ENCODE measurements at regions not wholly inside any gene's neighbourhood (a gene's known extent, or its start where the extent isn't known, plus 50 kb on each side); places are given as distances from the start of the nearest gene placed in this dataset.

GRCh38 chr11:116331381-116331780 lies 441.4 kb downstream of the BUD13 start (continued):
- TF ChIP-seq ZBTB49 (CRISPR knock-in tag; IDR thresholded peaks at IDR 0.05; ENCODE audit: borderline replicate concordance) (no peak), ELF4 (CRISPR knock-in tag; IDR thresholded peaks at IDR 0.05; ENCODE audit: borderline replicate concordance) (no peak), ZBTB14 (CRISPR knock-in tag; IDR thresholded peaks at IDR 0.05) (no peak), MTA3 (CRISPR knock-in tag; IDR thresholded peaks at IDR 0.05) (no peak), ZNF772 (CRISPR knock-in tag; IDR thresholded peaks at IDR 0.05) (no peak), RFX1 (IDR thresholded peaks at IDR 0.05) (no peak), GZF1 (CRISPR knock-in tag; IDR thresholded peaks at IDR 0.05) (no peak)

DNA sequence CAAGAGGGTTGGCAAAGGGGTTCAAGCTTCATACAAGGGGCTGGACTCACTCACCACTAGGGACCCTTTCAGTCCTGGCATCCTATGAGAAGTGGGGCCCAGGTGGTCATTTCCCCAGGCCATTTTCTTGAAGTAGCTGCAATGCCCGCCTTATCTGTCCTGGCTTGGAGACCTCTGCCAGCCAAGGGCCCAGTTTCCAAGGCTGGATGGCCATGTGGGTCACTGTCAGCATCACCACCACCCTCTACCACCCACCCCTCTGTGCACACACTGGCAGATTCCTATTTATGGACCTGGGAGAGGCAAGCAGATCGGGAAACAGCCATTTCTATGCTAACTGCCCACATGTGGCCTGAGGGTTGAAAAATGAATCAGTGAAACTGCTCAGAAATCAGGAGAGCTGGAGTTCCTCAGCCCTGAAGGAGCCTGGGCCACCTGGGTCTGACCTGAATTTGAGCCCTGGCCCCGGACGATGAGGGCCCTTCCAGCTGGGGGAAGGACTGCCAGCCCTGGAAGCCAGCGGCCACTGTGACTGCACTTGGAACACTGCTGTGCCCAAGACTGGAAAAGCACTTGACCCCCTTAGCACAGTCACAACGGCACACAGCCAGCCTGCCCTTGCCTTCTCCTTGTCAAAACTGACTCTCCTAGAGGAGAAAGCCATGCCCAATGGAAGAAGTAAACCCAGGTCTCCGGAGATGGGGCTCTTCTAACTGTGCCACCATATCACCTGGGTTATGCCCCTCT lies 442.2 kb downstream of the BUD13 start:
- DNase-seq (ENCODE audit: low spot score) (no peak), FAIRE-seq (no peak)
- CTCF ChIA-PET (ENCODE audit: low intra/inter-chr PET ratio, low total read pairs), result no interaction called here
- TF ChIP-seq HINFP (CRISPR knock-in tag; IDR thresholded peaks at IDR 0.05; ENCODE audit: low read depth) (no peak), NFKBIZ (CRISPR knock-in tag; IDR thresholded peaks at IDR 0.05) (no peak), PHB2 (IDR thresholded peaks at IDR 0.05; ENCODE audit: partially characterized antibody) (no peak), ZNF275 (CRISPR knock-in tag; IDR thresholded peaks at IDR 0.05; ENCODE audit: borderline replicate concordance) (no peak), SIN3B (IDR thresholded peaks at IDR 0.05; ENCODE audit: low read length) (no peak), ZNF441 (CRISPR knock-in tag; IDR thresholded peaks at IDR 0.05; ENCODE audit: borderline replicate concordance) (no peak), DRAP1 (CRISPR knock-in tag; IDR thresholded peaks at IDR 0.05) (no peak), BCL6 (CRISPR knock-in tag; IDR thresholded peaks at IDR 0.05) (no peak)
- TF ChIP-seq, protein P1, sequence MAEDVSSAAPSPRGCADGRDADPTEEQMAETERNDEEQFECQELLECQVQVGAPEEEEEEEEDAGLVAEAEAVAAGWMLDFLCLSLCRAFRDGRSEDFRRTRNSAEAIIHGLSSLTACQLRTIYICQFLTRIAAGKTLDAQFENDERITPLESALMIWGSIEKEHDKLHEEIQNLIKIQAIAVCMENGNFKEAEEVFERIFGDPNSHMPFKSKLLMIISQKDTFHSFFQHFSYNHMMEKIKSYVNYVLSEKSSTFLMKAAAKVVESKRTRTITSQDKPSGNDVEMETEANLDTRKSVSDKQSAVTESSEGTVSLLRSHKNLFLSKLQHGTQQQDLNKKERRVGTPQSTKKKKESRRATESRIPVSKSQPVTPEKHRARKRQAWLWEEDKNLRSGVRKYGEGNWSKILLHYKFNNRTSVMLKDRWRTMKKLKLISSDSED (CRISPR knock-in tag; IDR thresholded peaks at IDR 0.05), result no peak

More for the DNA sequence above, 442.2 kb downstream of the BUD13 start:
- 61% methylated on average over 2 of the region's 7 CpGs for WGBS (ENCODE audit: low lambda C conversion rate)
- peaks cover 14% of the 10 kb centered on the region; the same call in 1 of the 2 replicates for H3K4me1 ChIP-seq (ENCODE audit: insufficient read depth, low read length)
- POLR2A ChIA-PET, result no interaction called here
- H3K9me3 ChIP-seq (ENCODE audit: low read length), result no peaks in the 10 kb centered on the region
- BruUV-seq (replicated peaks), result no TSS peak
- H3K4me2 ChIP-seq (ENCODE audit: low read depth, low read length), result no peak overlapping the region
- no peaks in the 10 kb centered on the region for H3K36me3 ChIP-seq (replicated peaks in 1 of 2; ENCODE audit: control insufficient read depth in 1 of 2, insufficient read depth in 2 of 2, low read length in 2 of 2)
- in situ Hi-C loops (cut with HindIII; ENCODE audit: extremely low pct_ligation_motif_present, low pct_unique_long_range_greater_than_20kb), result no loop called here
- no peak overlapping the region for H3K4me3 ChIP-seq (replicated peaks in 1 of 3; ENCODE audit: insufficient read depth in 1 of 3, low read depth in 2 of 3, low read length in 3 of 3)
- no peak for ATAC-seq
- H3K27me3 ChIP-seq (ENCODE audit: control insufficient read depth in 1 of 2, insufficient read depth in 2 of 2, low read length in 2 of 2), result no peaks in the 10 kb centered on the region; a peak in 1 of 5 replicates
- H3K9ac ChIP-seq (ENCODE audit: insufficient read depth, low read depth, low read length), result no peak overlapping the region
- no peak overlapping the region for H3K27ac ChIP-seq (ENCODE audit: extremely low read length, insufficient read depth, low read length)
- no peak overlapping the region for H2AFZ ChIP-seq (ENCODE audit: low read length)
- H4K20me1 ChIP-seq (ENCODE audit: insufficient read depth, low read length), result no peaks in the 10 kb centered on the region
- intact Hi-C loops (cut with micrococcal nuclease; ENCODE audit: unreplicated experiment), result no loop called here
- no peaks in the 10 kb centered on the region for H3K79me2 ChIP-seq (ENCODE audit: insufficient read depth, low read length)

All from HepG2 (cell line).